CD14-positive monocyte (primary cell): ENCODE measurements at regions not wholly inside any gene's neighbourhood (a gene's known extent, or its start where the extent isn't known, plus 50 kb on each side); places are given as distances from the start of the nearest gene placed in this dataset.

Experiments
- DNase-seq, 3 donors: peaks; one replicate each; pipeline ENCODE4 v3.0.0-alpha.2; 2011 to 2022
- H2AFZ ChIP-seq: 2 replicates; pipeline ENCODE4 v1.6.0; 2012; ENCODE audit warnings: mild to moderate bottlenecking, low read depth, low read length, inconsistent platforms; ENCODE audit not compliant: insufficient read depth, poor library complexity, severe bottlenecking
- H3K27ac ChIP-seq, 2 donors: 1 replicate in 1 of 2; 2 replicates in 1 of 2; pipeline ENCODE4 v1.5.1; 2012 to 2013; ENCODE audit warnings: low read length in 2 of 2, control low read depth in 1 of 2, inconsistent platforms in 1 of 2, low read depth in 1 of 2, mild to moderate bottlenecking in 1 of 2
- H3K27me3 ChIP-seq, 2 donors: one replicate each; pipeline versions ENCODE4 v1.6.0 to v1.6.1; 2011 to 2013; ENCODE audit warnings: low read length in 2 of 2; ENCODE audit not compliant: control insufficient read depth in 2 of 2, insufficient read depth in 2 of 2
- H3K36me3 ChIP-seq, 2 donors: replicated peaks in 1 of 2; 1 replicate in 1 of 2; 2 replicates in 1 of 2; pipeline versions ENCODE4 v1.5.1 to v1.6.1; 2012 to 2013; ENCODE audit warnings: low read length in 2 of 2, control low read depth in 1 of 2, inconsistent platforms in 1 of 2, mild to moderate bottlenecking in 1 of 2; ENCODE audit not compliant: insufficient read depth in 2 of 2, control insufficient read depth in 1 of 2
- H3K4me1 ChIP-seq, 2 donors: 1 replicate in 1 of 2; 2 replicates in 1 of 2; pipeline versions ENCODE4 v1.5.1 to v1.6.1; 2012 to 2013; ENCODE audit warnings: low read length in 2 of 2, control low read depth in 1 of 2, inconsistent platforms in 1 of 2, mild to moderate bottlenecking in 1 of 2, moderate library complexity in 1 of 2; ENCODE audit not compliant: insufficient read depth in 2 of 2, control insufficient read depth in 1 of 2
- H3K4me2 ChIP-seq: replicated peaks from 2 replicates; pipeline ENCODE3; 2012; ENCODE audit warnings: low read length, moderate library complexity, mild to moderate bottlenecking; ENCODE audit not compliant: poor library complexity, severe bottlenecking; ENCODE audit errors: extremely low read depth
- H3K4me3 ChIP-seq, 3 experiments: fragments of 200-600 bp in 1 of 3; sonication (generic) in 1 of 3; replicated peaks in 1 of 3; 1 replicate in 2 of 3; 2 replicates in 1 of 3; pipeline ENCODE4 v1.5.1; 2011 to 2013; ENCODE audit warnings: low read length in 3 of 3, mild to moderate bottlenecking in 3 of 3, control low read depth in 2 of 3, low read depth in 2 of 3, inconsistent platforms in 1 of 3, moderate library complexity in 1 of 3
- H3K79me2 ChIP-seq: 2 replicates; pipeline ENCODE4 v1.6.0; 2012; ENCODE audit warnings: mild to moderate bottlenecking, control low read depth, inconsistent platforms, low read length, moderate library complexity; ENCODE audit not compliant: insufficient read depth
- H3K9ac ChIP-seq: 2 replicates; pipeline ENCODE4 v1.6.0; 2017; ENCODE audit warnings: low read length, mild to moderate bottlenecking; ENCODE audit not compliant: insufficient read depth, poor library complexity, severe bottlenecking
- H3K9me3 ChIP-seq, 2 donors: replicated peaks in 1 of 2; 1 replicate in 1 of 2; 2 replicates in 1 of 2; pipeline versions ENCODE4 v1.5.1 to v1.6.1; 2012 to 2013; ENCODE audit warnings: low read length in 2 of 2, control low read depth in 1 of 2; ENCODE audit not compliant: control insufficient read depth in 1 of 2, insufficient read depth in 1 of 2
- H4K20me1 ChIP-seq: 2 replicates; pipeline ENCODE4 v1.6.0; 2012; ENCODE audit warnings: mild to moderate bottlenecking, low read length, control low read depth, moderate library complexity; ENCODE audit not compliant: insufficient read depth
- H3K27ac Mint-ChIP-seq, 7 donors: one replicate each; pipeline ENCODE4 v1.8.0; 2020; ENCODE audit warnings: mild to moderate bottlenecking in 7 of 7, mixed read lengths in 7 of 7, moderate library complexity in 6 of 7, inconsistent platforms in 2 of 7
- H3K27me3 Mint-ChIP-seq, 3 donors: one replicate each; pipeline ENCODE4 v1.8.0; 2021 to 2022; ENCODE audit warnings: low read depth in 3 of 3, mild to moderate bottlenecking in 3 of 3, mixed read lengths in 3 of 3, moderate library complexity in 3 of 3, inconsistent platforms in 1 of 3
- H3K36me3 Mint-ChIP-seq, 2 donors: one replicate each; pipeline ENCODE4 v1.8.0; 2020; ENCODE audit warnings: mixed read lengths in 2 of 2, inconsistent platforms in 1 of 2, mild to moderate bottlenecking in 1 of 2
- H3K4me1 Mint-ChIP-seq: one replicate; pipeline ENCODE4 v1.8.0; 2020; ENCODE audit warnings: mild to moderate bottlenecking, mixed read lengths
- H3K4me3 Mint-ChIP-seq, 2 donors: one replicate each; pipeline ENCODE4 v1.8.0; 2020; ENCODE audit warnings: mild to moderate bottlenecking in 2 of 2, mixed read lengths in 2 of 2, moderate library complexity in 1 of 2
- H3K9me3 Mint-ChIP-seq, 7 donors: one replicate each; pipeline ENCODE4 v1.8.0; 2020 to 2022; ENCODE audit warnings: mixed read lengths in 7 of 7, mild to moderate bottlenecking in 6 of 7, moderate library complexity in 6 of 7, inconsistent platforms in 2 of 7
- WGBS: methylation state at CpG from one replicate; pipeline ENCODE4 v1.1.5; 2013; ENCODE audit warnings: missing lambda C conversion rate; ENCODE audit not compliant: insufficient coverage; 5-methylcytosine and 5-hydroxymethylcytosine counted together
- intact Hi-C, 2 donors: fragments of 100-400 bp; cut with micrococcal nuclease; formaldehyde crosslinking; loops; one replicate each; pipeline versions ENCODE4 v1.15.0 to v1.15.1; 2023
- TF ChIP-seq, protein P1 (sequence below): fragments of 200-600 bp; IDR thresholded peaks from one replicate; pipeline ENCODE4 v1.8.0; 2022; ENCODE audit warnings: antibody characterized with exemption, mild to moderate bottlenecking

DNA sequence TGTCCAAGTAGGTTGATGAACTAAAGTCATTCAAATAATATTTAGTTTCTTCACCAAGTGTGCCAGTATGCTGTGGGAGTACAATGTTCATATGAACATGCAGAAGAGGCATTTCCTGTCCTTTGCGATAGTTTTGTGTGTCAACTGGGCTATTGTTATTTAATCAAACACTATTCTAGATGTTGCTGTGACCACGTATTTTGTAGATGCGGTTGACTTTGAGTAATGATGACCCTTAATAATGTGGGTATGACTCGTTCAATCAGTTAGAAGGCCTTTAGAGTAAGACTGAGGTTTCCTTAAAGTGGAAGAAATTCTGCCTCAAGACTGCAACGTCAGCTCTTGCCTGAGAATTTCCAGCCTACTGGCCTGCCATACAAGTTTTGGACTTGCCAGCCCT is 470.7 kb upstream of the CBLB start:
- intact Hi-C loops = no loop called here
- H3K4me3 ChIP-seq = no peak overlapping the region
- peaks cover 0 to 9% (median 0%) of the 10 kb centered on the region in 7 donors for H3K9me3 Mint-ChIP-seq
- no peak overlapping the region for H3K4me3 Mint-ChIP-seq
- WGBS = 75% methylated on average over 1 of the region's 5 CpGs
- no peak overlapping the region for H3K9ac ChIP-seq
- H3K4me1 ChIP-seq = no peaks in the 10 kb centered on the region
- H3K36me3 Mint-ChIP-seq = no peaks in the 10 kb centered on the region
- no peak overlapping the region for H3K27ac ChIP-seq
- H3K36me3 ChIP-seq = no peaks in the 10 kb centered on the region
- H3K27me3 Mint-ChIP-seq = no peaks in the 10 kb centered on the region
- no peaks in the 10 kb centered on the region for H3K27me3 ChIP-seq
- DNase-seq = no peak
- no peak overlapping the region for H2AFZ ChIP-seq
- H3K79me2 ChIP-seq = no peaks in the 10 kb centered on the region
- no peaks in the 10 kb centered on the region for H3K4me1 Mint-ChIP-seq
- no peak overlapping the region for H3K4me2 ChIP-seq
- H4K20me1 ChIP-seq = no peaks in the 10 kb centered on the region
- no peak overlapping the region for H3K27ac Mint-ChIP-seq
- TF ChIP-seq, protein P1, sequence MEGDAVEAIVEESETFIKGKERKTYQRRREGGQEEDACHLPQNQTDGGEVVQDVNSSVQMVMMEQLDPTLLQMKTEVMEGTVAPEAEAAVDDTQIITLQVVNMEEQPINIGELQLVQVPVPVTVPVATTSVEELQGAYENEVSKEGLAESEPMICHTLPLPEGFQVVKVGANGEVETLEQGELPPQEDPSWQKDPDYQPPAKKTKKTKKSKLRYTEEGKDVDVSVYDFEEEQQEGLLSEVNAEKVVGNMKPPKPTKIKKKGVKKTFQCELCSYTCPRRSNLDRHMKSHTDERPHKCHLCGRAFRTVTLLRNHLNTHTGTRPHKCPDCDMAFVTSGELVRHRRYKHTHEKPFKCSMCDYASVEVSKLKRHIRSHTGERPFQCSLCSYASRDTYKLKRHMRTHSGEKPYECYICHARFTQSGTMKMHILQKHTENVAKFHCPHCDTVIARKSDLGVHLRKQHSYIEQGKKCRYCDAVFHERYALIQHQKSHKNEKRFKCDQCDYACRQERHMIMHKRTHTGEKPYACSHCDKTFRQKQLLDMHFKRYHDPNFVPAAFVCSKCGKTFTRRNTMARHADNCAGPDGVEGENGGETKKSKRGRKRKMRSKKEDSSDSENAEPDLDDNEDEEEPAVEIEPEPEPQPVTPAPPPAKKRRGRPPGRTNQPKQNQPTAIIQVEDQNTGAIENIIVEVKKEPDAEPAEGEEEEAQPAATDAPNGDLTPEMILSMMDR = no peak
- no peaks in the 10 kb centered on the region for H3K9me3 ChIP-seq

GRCh38 chr3:106341087-106341486 is 472.3 kb upstream of the CBLB start:
- Histone ChIP-seq H3K27me3 (no peaks in the 10 kb centered on the region), H3K79me2 (no peaks in the 10 kb centered on the region), H3K4me2 (no peak overlapping the region), H3K36me3 (no peaks in the 10 kb centered on the region), H3K9ac (no peak overlapping the region), H3K9me3 (no peaks in the 10 kb centered on the region), H3K4me1 (no peaks in the 10 kb centered on the region), H4K20me1 (no peaks in the 10 kb centered on the region), H2AFZ (no peak overlapping the region), H3K27ac (no peak overlapping the region), H3K4me3 (no peak overlapping the region)
- Mint-ChIP-seq H3K4me1 (no peaks in the 10 kb centered on the region), H3K4me3 (no peak overlapping the region), H3K36me3 (no peaks in the 10 kb centered on the region), H3K27me3 (no peaks in the 10 kb centered on the region), H3K27ac (no peak overlapping the region), H3K9me3 (peaks cover 0 to 9% (median 0%) of the 10 kb centered on the region in 7 donors)
- TF ChIP-seq, protein P1 = no peak
- intact Hi-C loops = no loop called here
- no peak for DNase-seq
- 100% methylated on average over 1 of the region's 6 CpGs for WGBS
